ENCODE measurements at regions not wholly inside any gene's neighbourhood (a gene's known extent, or its start where the extent isn't known, plus 50 kb on each side); places are given as distances from the start of the nearest gene placed in this dataset.

DNA sequence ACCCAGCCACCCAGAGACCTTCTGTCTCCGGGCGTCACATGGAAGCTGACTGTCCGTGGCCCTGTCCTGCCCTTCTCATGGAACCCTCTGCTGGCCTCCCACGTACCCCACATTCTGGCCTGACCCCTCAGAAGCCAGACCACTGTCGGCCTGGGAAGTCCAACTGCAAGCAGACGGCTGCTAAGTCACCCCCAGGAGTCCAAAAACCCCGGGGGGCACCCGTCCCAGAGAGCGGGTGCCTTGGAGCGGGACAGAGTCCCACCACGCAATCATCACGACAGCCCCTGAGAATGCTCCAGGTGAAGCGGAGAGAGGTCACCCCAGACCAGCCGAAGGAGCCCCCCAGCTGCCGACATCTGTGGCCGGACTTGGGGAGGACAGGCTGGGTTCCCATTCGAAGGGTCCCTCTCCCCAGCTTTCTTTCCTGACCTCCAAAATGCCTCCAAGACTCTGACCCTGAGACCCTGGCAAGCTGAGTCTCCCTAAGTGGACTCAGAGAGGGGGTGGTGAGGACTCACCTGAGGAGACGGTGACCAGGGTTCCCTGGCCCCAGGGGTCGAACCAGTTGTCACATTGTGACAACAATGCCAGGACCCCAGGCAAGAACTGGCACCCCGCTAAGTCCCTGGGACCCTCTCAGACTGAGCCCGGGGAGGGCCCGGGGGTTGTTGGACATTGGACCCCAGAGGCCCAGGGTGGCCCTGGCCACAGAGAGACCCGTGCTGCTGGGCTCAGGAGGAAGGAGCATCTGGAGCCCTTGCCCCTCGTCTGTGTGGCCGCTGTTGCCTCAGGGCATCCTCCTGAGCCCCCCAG is 337.1 kb downstream of the TMEM121 start:
- TF ChIP-seq, protein P1, sequence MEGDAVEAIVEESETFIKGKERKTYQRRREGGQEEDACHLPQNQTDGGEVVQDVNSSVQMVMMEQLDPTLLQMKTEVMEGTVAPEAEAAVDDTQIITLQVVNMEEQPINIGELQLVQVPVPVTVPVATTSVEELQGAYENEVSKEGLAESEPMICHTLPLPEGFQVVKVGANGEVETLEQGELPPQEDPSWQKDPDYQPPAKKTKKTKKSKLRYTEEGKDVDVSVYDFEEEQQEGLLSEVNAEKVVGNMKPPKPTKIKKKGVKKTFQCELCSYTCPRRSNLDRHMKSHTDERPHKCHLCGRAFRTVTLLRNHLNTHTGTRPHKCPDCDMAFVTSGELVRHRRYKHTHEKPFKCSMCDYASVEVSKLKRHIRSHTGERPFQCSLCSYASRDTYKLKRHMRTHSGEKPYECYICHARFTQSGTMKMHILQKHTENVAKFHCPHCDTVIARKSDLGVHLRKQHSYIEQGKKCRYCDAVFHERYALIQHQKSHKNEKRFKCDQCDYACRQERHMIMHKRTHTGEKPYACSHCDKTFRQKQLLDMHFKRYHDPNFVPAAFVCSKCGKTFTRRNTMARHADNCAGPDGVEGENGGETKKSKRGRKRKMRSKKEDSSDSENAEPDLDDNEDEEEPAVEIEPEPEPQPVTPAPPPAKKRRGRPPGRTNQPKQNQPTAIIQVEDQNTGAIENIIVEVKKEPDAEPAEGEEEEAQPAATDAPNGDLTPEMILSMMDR (IDR thresholded peaks at IDR 0.05) = no peak
- TF ChIP-seq POLR2A (IDR thresholded peaks at IDR 0.05) = no peak

Measured in heart left ventricle (tissue), 13 donors.